Mesendoderm (in vitro differentiated cells): ENCODE measurements at regions not wholly inside any gene's neighbourhood (a gene's known extent, or its start where the extent isn't known, plus 50 kb on each side); places are given as distances from the start of the nearest gene placed in this dataset.

ENCODE experiments used
- DNase-seq: peaks from one replicate; pipeline ENCODE4 v3.0.0; 2013
- H2AK5ac ChIP-seq: 2 replicates; pipeline ENCODE4 v1.6.1; 2013; ENCODE audit warnings: low read length, inconsistent platforms
- H2BK120ac ChIP-seq: 2 replicates; pipeline ENCODE4 v1.6.1; 2013; ENCODE audit warnings: low read depth, mild to moderate bottlenecking, low read length, moderate library complexity, mixed read lengths
- H2BK15ac ChIP-seq: replicated peaks from 2 replicates; pipeline ENCODE4 v1.6.1; 2013; ENCODE audit warnings: low read depth, mild to moderate bottlenecking, moderate library complexity
- H2BK5ac ChIP-seq: 2 replicates; pipeline ENCODE4 v1.6.1; 2013; ENCODE audit warnings: low read length, inconsistent platforms
- H3K18ac ChIP-seq: 2 replicates; pipeline ENCODE4 v1.6.1; 2013; ENCODE audit warnings: mild to moderate bottlenecking, low read length, mixed read lengths
- H3K23ac ChIP-seq: one replicate; pipeline ENCODE4 v1.6.1; 2013; ENCODE audit warnings: low read length
- H3K27ac ChIP-seq: 2 replicates; pipeline ENCODE4 v1.5.1; 2013; ENCODE audit warnings: low read depth, mild to moderate bottlenecking, inconsistent platforms, low read length, moderate library complexity
- H3K27me3 ChIP-seq: 2 replicates; pipeline ENCODE4 v1.6.1; 2013; ENCODE audit warnings: low read length, control low read depth, mild to moderate bottlenecking, inconsistent platforms; ENCODE audit not compliant: insufficient read depth, poor library complexity
- H3K36me3 ChIP-seq: 2 replicates; pipeline ENCODE4 v1.6.1; 2013; ENCODE audit warnings: low read length, inconsistent platforms; ENCODE audit not compliant: control insufficient read depth, insufficient read depth
- H3K4ac ChIP-seq: one replicate; pipeline ENCODE4 v1.6.1; 2013; ENCODE audit warnings: low read depth, mild to moderate bottlenecking, low read length, moderate library complexity
- H3K4me1 ChIP-seq: 2 replicates; pipeline ENCODE4 v1.6.1; 2013; ENCODE audit warnings: low read depth, low read length, inconsistent platforms; ENCODE audit not compliant: control insufficient read depth
- H3K4me2 ChIP-seq: 2 replicates; pipeline ENCODE4 v1.6.1; 2013; ENCODE audit warnings: low read length
- H3K4me3 ChIP-seq: 2 replicates; pipeline ENCODE4 v1.5.1; 2013; ENCODE audit warnings: mild to moderate bottlenecking, low read length
- H3K56ac ChIP-seq: one replicate; pipeline ENCODE4 v1.6.1; 2013; ENCODE audit warnings: low read length
- H3K79me1 ChIP-seq: 2 replicates; pipeline ENCODE4 v1.6.1; 2013; ENCODE audit warnings: low read length, inconsistent platforms
- H3K79me2 ChIP-seq: 2 replicates; pipeline ENCODE4 v1.6.1; 2013; ENCODE audit warnings: mild to moderate bottlenecking, low read length; ENCODE audit not compliant: control insufficient read depth, insufficient read depth
- H3K9ac ChIP-seq: 2 replicates; pipeline ENCODE4 v1.6.1; 2013; ENCODE audit warnings: low read length, inconsistent platforms
- H4K5ac ChIP-seq: one replicate; pipeline ENCODE4 v1.6.1; 2013; ENCODE audit warnings: low read length
- H4K8ac ChIP-seq: one replicate; pipeline ENCODE4 v1.6.1; 2013; ENCODE audit warnings: low read depth, mild to moderate bottlenecking, control low read depth, low read length, moderate library complexity
- WGBS: extraction: QIAGEN DNeasy Blood & Tissue Kit; methylation state at CpG from one replicate; pipeline ENCODE4 v1.1.7; 2013; ENCODE audit warnings: low lambda C conversion rate, missing lambda C conversion rate; ENCODE audit not compliant: insufficient coverage; ENCODE audit errors: extremely low coverage; 5-methylcytosine and 5-hydroxymethylcytosine counted together

DNA sequence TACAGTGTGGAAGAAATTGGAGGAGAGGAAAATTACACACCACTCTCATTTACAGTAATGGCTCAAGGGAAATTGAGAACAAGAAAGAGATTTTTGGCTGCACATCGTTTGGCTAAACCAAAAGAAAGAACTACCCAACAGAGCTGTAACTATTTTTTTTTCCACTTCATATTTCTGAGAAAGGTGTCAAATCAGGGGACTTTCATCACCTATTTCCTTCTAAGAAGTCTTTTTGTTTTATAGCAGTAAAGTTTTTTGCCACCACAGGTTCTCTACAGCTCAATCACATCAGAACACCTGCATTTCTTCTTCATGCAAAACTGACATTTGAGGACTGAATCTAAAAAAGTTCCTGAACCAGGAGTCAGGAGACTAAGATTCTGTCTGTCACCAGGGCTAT lies 57.5 kb upstream of the TNIP3 start:
- Histone ChIP-seq H3K4me3 (no peak overlapping the region), H3K79me1 (no peaks in the 10 kb centered on the region), H3K56ac (no peak overlapping the region)

DNA sequence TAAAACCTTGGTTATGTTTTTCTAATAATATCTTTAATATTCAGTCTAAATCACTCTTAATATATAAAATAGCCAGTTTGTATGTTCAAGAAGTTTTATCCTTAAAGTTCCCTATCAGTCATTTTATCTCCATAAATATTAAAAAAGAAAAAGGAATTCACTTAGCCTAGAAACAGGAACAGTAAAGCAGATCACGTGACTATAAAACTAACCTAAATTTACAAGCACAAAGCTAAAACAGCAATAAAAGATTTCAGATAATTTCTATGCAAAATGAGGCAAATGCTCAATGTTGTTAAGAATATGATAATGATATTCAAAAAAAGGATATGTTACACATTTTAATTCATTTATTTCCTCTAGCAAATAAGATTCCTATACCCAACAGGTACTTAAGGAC lies 57.1 kb upstream of the TNIP3 start:
- Histone ChIP-seq H3K27me3 (no peaks in the 10 kb centered on the region), H3K36me3 (no peaks in the 10 kb centered on the region), H3K4ac (no peak overlapping the region), H3K4me3 (no peak overlapping the region), H3K79me2 (no peaks in the 10 kb centered on the region), H3K23ac (no peak overlapping the region), H2AK5ac (no peak overlapping the region), H3K27ac (no peak overlapping the region), H2BK5ac (no peak overlapping the region), H3K9ac (no peak overlapping the region), H3K18ac (no peak overlapping the region), H2BK15ac (no peak overlapping the region), H2BK120ac (no peak overlapping the region), H3K79me1 (no peaks in the 10 kb centered on the region), H3K4me1 (no peaks in the 10 kb centered on the region), H4K5ac (no peak overlapping the region), H3K4me2 (no peak overlapping the region), H3K56ac (no peak overlapping the region), H4K8ac (no peak overlapping the region)
- no peak for DNase-seq
- no CpG with 5 or more reads among the region's 1 CpG for WGBS

More for the DNA sequence above, 57.5 kb upstream of the TNIP3 start:
- H4K8ac ChIP-seq = no peak overlapping the region
- no CpG with 5 or more reads among the region's 1 CpG for WGBS
- no peak for DNase-seq
- no peaks in the 10 kb centered on the region for H3K27me3 ChIP-seq
- no peaks in the 10 kb centered on the region for H3K79me2 ChIP-seq
- no peak overlapping the region for H3K4ac ChIP-seq
- H3K27ac ChIP-seq = no peak overlapping the region
- no peak overlapping the region for H3K18ac ChIP-seq
- no peaks in the 10 kb centered on the region for H3K4me1 ChIP-seq
- no peak overlapping the region for H3K4me2 ChIP-seq
- no peak overlapping the region for H3K9ac ChIP-seq
- no peak overlapping the region for H2AK5ac ChIP-seq
- no peak overlapping the region for H2BK15ac ChIP-seq
- no peak overlapping the region for H4K5ac ChIP-seq
- H2BK120ac ChIP-seq = no peak overlapping the region
- no peaks in the 10 kb centered on the region for H3K36me3 ChIP-seq
- H2BK5ac ChIP-seq = no peak overlapping the region
- no peak overlapping the region for H3K23ac ChIP-seq

- H3K4me3 ChIP-seq = no peak overlapping the region
- peak; percentile 18 for DNase-seq
- H2BK5ac ChIP-seq = no peak overlapping the region
- WGBS = no CpG with 5 or more reads among the region's 5 CpGs
- H3K79me2 ChIP-seq = no peaks in the 10 kb centered on the region
- no peaks in the 10 kb centered on the region for H3K4me1 ChIP-seq
- H4K5ac ChIP-seq = no peak overlapping the region
- no peak overlapping the region for H4K8ac ChIP-seq
- no peaks in the 10 kb centered on the region for H3K27me3 ChIP-seq
- no peak overlapping the region for H3K23ac ChIP-seq
- no peak overlapping the region for H3K18ac ChIP-seq
- no peak overlapping the region for H3K56ac ChIP-seq
- no peak overlapping the region for H2AK5ac ChIP-seq
- no peak overlapping the region for H2BK15ac ChIP-seq
- no peak overlapping the region for H3K4ac ChIP-seq
- H3K27ac ChIP-seq = no peak overlapping the region
- H3K36me3 ChIP-seq = no peaks in the 10 kb centered on the region
- H3K79me1 ChIP-seq = no peaks in the 10 kb centered on the region
- H3K9ac ChIP-seq = no peak overlapping the region
- no peak overlapping the region for H3K4me2 ChIP-seq
- no peak overlapping the region for H2BK120ac ChIP-seq
Observed at GRCh38 chr4:121220698-121221097, 56.6 kb upstream of the TNIP3 start.

- no peaks in the 10 kb centered on the region for H3K4me1 ChIP-seq
- no peak overlapping the region for H4K5ac ChIP-seq
- no peak overlapping the region for H3K56ac ChIP-seq
- H3K23ac ChIP-seq = no peak overlapping the region
- no peaks in the 10 kb centered on the region for H3K79me1 ChIP-seq
- H3K4me3 ChIP-seq = no peak overlapping the region
- H3K36me3 ChIP-seq = no peaks in the 10 kb centered on the region
- no peak overlapping the region for H3K27ac ChIP-seq
- no peak overlapping the region for H3K9ac ChIP-seq
- no peak overlapping the region for H2BK15ac ChIP-seq
- H2AK5ac ChIP-seq = no peak overlapping the region
- H3K4ac ChIP-seq = no peak overlapping the region
- no peak overlapping the region for H2BK120ac ChIP-seq
- H3K18ac ChIP-seq = no peak overlapping the region
- no peaks in the 10 kb centered on the region for H3K27me3 ChIP-seq
- no CpG with 5 or more reads among the region's 1 CpG for WGBS
- H2BK5ac ChIP-seq = no peak overlapping the region
- no peaks in the 10 kb centered on the region for H3K79me2 ChIP-seq
- no peak overlapping the region for H3K4me2 ChIP-seq
- no peak for DNase-seq
- no peak overlapping the region for H4K8ac ChIP-seq
Observed at GRCh38 chr4:121219227-121219626, 55.1 kb upstream of the TNIP3 start.

DNA sequence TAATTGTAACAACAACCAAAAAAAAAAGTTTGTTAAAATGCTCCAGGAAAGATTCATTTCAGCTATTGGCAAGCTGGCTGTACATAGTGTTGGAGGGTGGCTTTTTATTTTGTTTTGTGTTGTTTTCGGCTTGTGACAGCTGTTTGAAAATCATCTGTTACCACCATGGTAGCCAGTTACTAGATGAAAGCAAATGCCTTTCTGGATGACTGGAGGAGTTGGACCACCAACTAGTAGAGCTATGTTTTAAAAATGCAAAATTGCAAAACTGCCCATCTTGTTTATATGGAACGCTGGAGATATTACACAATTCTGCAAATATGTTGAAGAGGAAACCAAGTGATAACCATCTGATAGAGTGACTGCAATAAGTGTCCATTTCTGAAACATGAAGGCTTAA lies 53.2 kb upstream of the TNIP3 start:
- DNase-seq = no peak
- Histone ChIP-seq H2BK15ac (no peak overlapping the region), H3K18ac (no peak overlapping the region), H3K79me2 (no peaks in the 10 kb centered on the region), H4K8ac (no peak overlapping the region), H3K23ac (no peak overlapping the region), H3K9ac (no peak overlapping the region), H3K79me1 (no peaks in the 10 kb centered on the region), H2BK120ac (no peak overlapping the region), H3K56ac (no peak overlapping the region), H3K4ac (no peak overlapping the region), H3K27me3 (no peaks in the 10 kb centered on the region), H2BK5ac (no peak overlapping the region), H2AK5ac (no peak overlapping the region), H3K36me3 (no peaks in the 10 kb centered on the region), H4K5ac (no peak overlapping the region), H3K4me3 (no peak overlapping the region), H3K4me2 (no peak overlapping the region), H3K27ac (no peak overlapping the region), H3K4me1 (no peaks in the 10 kb centered on the region)
- WGBS = no CpG with 5 or more reads among the region's 2 CpGs

GRCh38 chr4:121216461-121216860 lies 52.3 kb upstream of the TNIP3 start:
- H2BK15ac ChIP-seq = no peak overlapping the region
- H3K9ac ChIP-seq = no peak overlapping the region
- no peak for DNase-seq
- no peak overlapping the region for H3K27ac ChIP-seq
- no peak overlapping the region for H4K8ac ChIP-seq
- no peaks in the 10 kb centered on the region for H3K36me3 ChIP-seq
- no peak overlapping the region for H3K56ac ChIP-seq
- H2BK5ac ChIP-seq = no peak overlapping the region
- H3K79me1 ChIP-seq = no peaks in the 10 kb centered on the region
- H3K79me2 ChIP-seq = no peaks in the 10 kb centered on the region
- H3K4me3 ChIP-seq = no peak overlapping the region
- no CpG with 5 or more reads among the region's 3 CpGs for WGBS
- H2AK5ac ChIP-seq = no peak overlapping the region
- no peak overlapping the region for H3K4me2 ChIP-seq
- H3K18ac ChIP-seq = no peak overlapping the region
- H3K27me3 ChIP-seq = no peaks in the 10 kb centered on the region
- no peak overlapping the region for H3K4ac ChIP-seq
- H3K23ac ChIP-seq = no peak overlapping the region
- H4K5ac ChIP-seq = no peak overlapping the region
- no peak overlapping the region for H2BK120ac ChIP-seq
- no peaks in the 10 kb centered on the region for H3K4me1 ChIP-seq
